ENCODE measurements at regions not wholly inside any gene's neighbourhood (a gene's known extent, or its start where the extent isn't known, plus 50 kb on each side); places are given as distances from the start of the nearest gene placed in this dataset.

GRCh38 chr4:111652986-111653385 is 492.3 kb upstream of the FAM241A start:
- no peak for FAIRE-seq
- TF ChIP-seq HDAC2 (IDR thresholded peaks at IDR 0.05) (no peak), SRF (IDR thresholded peaks at IDR 0.05; ENCODE audit: low read depth in 2 of 2, low read length in 2 of 2) (no peak), NR2F1 (conservative IDR thresholded peaks at IDR 0.05) (no peak), KDM1A (IDR thresholded peaks at IDR 0.05; ENCODE audit: borderline replicate concordance) (no peak), RUNX3 (IDR thresholded peaks at IDR 0.05; ENCODE audit: low read length) (no peak), ATF7 (IDR thresholded peaks at IDR 0.05; ENCODE audit: low read depth) (no peak), ZBTB40 (IDR thresholded peaks at IDR 0.05; ENCODE audit: borderline replicate concordance) (no peak), ZBTB33 (IDR thresholded peaks at IDR 0.05) (no peak), ELK1 (IDR thresholded peaks at IDR 0.05; ENCODE audit: low read depth, low read length) (no peak), IKZF1 (conservative IDR thresholded peaks at IDR 0.05) (no peak), BHLHE40 (IDR thresholded peaks at IDR 0.05; ENCODE audit: borderline replicate concordance in 1 of 2, low read depth in 2 of 2, low read length in 1 of 2) (no peak), BRCA1 (IDR thresholded peaks at IDR 0.05; ENCODE audit: low read depth, low read length) (no peak), RAD51 (IDR thresholded peaks at IDR 0.05) (no peak), BCLAF1 (IDR thresholded peaks at IDR 0.05) (no peak), MEF2A (IDR thresholded peaks at IDR 0.05; ENCODE audit: insufficient read depth, low read depth, low read length) (no peak)
- RAD21 ChIA-PET (ENCODE audit: unreplicated experiment) = no interaction called here

More at GRCh38 chr4:111652986-111653385, 492.3 kb upstream of the FAM241A start:
- Histone ChIP-seq H3K36me3 (ENCODE audit: control insufficient read depth in 2 of 2, insufficient read depth in 2 of 2, low read length in 1 of 2) (no peaks in the 10 kb centered on the region), H4K20me1 (ENCODE audit: control insufficient read depth, insufficient read depth) (no peaks in the 10 kb centered on the region), H3K4me2 (ENCODE audit: control insufficient read depth, insufficient read depth) (no peak overlapping the region), H3K4me1 (ENCODE audit: control insufficient read depth, insufficient read depth, low read length) (no peaks in the 10 kb centered on the region), H3K9me3 (replicated peaks; ENCODE audit: control insufficient read depth, insufficient read depth, low read length) (no peaks in the 10 kb centered on the region), H3K79me2 (ENCODE audit: control insufficient read depth, insufficient read depth, low read length) (no peaks in the 10 kb centered on the region), H3K9ac (ENCODE audit: control insufficient read depth, insufficient read depth, low read length) (no peak overlapping the region), H3K4me3 (no peak overlapping the region), H3K27ac (ENCODE audit: control insufficient read depth, insufficient read depth) (no peak overlapping the region), H2AFZ (ENCODE audit: control insufficient read depth, low read depth, low read length) (no peak overlapping the region), H3K27me3 (replicated peaks in 1 of 2; ENCODE audit: control insufficient read depth in 2 of 2, insufficient read depth in 2 of 2, low read length in 1 of 2) (no peaks in the 10 kb centered on the region)
- ChIA-PET POLR2A (no interaction called here), SMC1A (ENCODE audit: uncharacterized antibody, unreplicated experiment) (interaction anchor here (0.8 kb wide), 1 partner anchor 11 kb away, joined by 3 read pairs; no protein-coding TSS in a partner anchor), CTCF (no interaction called here)
- in situ Hi-C loops (cut with MboI) (no loop called here), intact Hi-C loops (cut with micrococcal nuclease; ENCODE audit: unreplicated experiment) (no loop called here)
- ATAC-seq (no peak), DNase-seq (ENCODE audit: low read depth, low spot score) (no peak)
- no TSS peak for BruUV-seq (replicated peaks)
- WGBS (ENCODE audit: insufficient coverage, insufficient replicate concordance, low lambda C conversion rate, missing lambda C conversion rate) = 23% methylated on average over 2 of the region's 2 CpGs
